Mesendoderm (in vitro differentiated cells): ENCODE measurements at regions not wholly inside any gene's neighbourhood (a gene's known extent, or its start where the extent isn't known, plus 50 kb on each side); places are given as distances from the start of the nearest gene placed in this dataset.

ENCODE experiments used
- DNase-seq: peaks from one replicate; pipeline ENCODE4 v3.0.0; 2013
- H2AK5ac ChIP-seq: 2 replicates; pipeline ENCODE4 v1.6.1; 2013; ENCODE audit warnings: low read length, inconsistent platforms
- H2BK120ac ChIP-seq: 2 replicates; pipeline ENCODE4 v1.6.1; 2013; ENCODE audit warnings: low read depth, mild to moderate bottlenecking, low read length, moderate library complexity, mixed read lengths
- H2BK15ac ChIP-seq: replicated peaks from 2 replicates; pipeline ENCODE4 v1.6.1; 2013; ENCODE audit warnings: low read depth, mild to moderate bottlenecking, moderate library complexity
- H2BK5ac ChIP-seq: 2 replicates; pipeline ENCODE4 v1.6.1; 2013; ENCODE audit warnings: low read length, inconsistent platforms
- H3K18ac ChIP-seq: 2 replicates; pipeline ENCODE4 v1.6.1; 2013; ENCODE audit warnings: mild to moderate bottlenecking, low read length, mixed read lengths
- H3K23ac ChIP-seq: one replicate; pipeline ENCODE4 v1.6.1; 2013; ENCODE audit warnings: low read length
- H3K27ac ChIP-seq: 2 replicates; pipeline ENCODE4 v1.5.1; 2013; ENCODE audit warnings: low read depth, mild to moderate bottlenecking, inconsistent platforms, low read length, moderate library complexity
- H3K27me3 ChIP-seq: 2 replicates; pipeline ENCODE4 v1.6.1; 2013; ENCODE audit warnings: low read length, control low read depth, mild to moderate bottlenecking, inconsistent platforms; ENCODE audit not compliant: insufficient read depth, poor library complexity
- H3K36me3 ChIP-seq: 2 replicates; pipeline ENCODE4 v1.6.1; 2013; ENCODE audit warnings: low read length, inconsistent platforms; ENCODE audit not compliant: control insufficient read depth, insufficient read depth
- H3K4ac ChIP-seq: one replicate; pipeline ENCODE4 v1.6.1; 2013; ENCODE audit warnings: low read depth, mild to moderate bottlenecking, low read length, moderate library complexity
- H3K4me1 ChIP-seq: 2 replicates; pipeline ENCODE4 v1.6.1; 2013; ENCODE audit warnings: low read depth, low read length, inconsistent platforms; ENCODE audit not compliant: control insufficient read depth
- H3K4me2 ChIP-seq: 2 replicates; pipeline ENCODE4 v1.6.1; 2013; ENCODE audit warnings: low read length
- H3K4me3 ChIP-seq: 2 replicates; pipeline ENCODE4 v1.5.1; 2013; ENCODE audit warnings: mild to moderate bottlenecking, low read length
- H3K56ac ChIP-seq: one replicate; pipeline ENCODE4 v1.6.1; 2013; ENCODE audit warnings: low read length
- H3K79me1 ChIP-seq: 2 replicates; pipeline ENCODE4 v1.6.1; 2013; ENCODE audit warnings: low read length, inconsistent platforms
- H3K79me2 ChIP-seq: 2 replicates; pipeline ENCODE4 v1.6.1; 2013; ENCODE audit warnings: mild to moderate bottlenecking, low read length; ENCODE audit not compliant: control insufficient read depth, insufficient read depth
- H3K9ac ChIP-seq: 2 replicates; pipeline ENCODE4 v1.6.1; 2013; ENCODE audit warnings: low read length, inconsistent platforms
- H4K5ac ChIP-seq: one replicate; pipeline ENCODE4 v1.6.1; 2013; ENCODE audit warnings: low read length
- H4K8ac ChIP-seq: one replicate; pipeline ENCODE4 v1.6.1; 2013; ENCODE audit warnings: low read depth, mild to moderate bottlenecking, control low read depth, low read length, moderate library complexity
- WGBS: extraction: QIAGEN DNeasy Blood & Tissue Kit; methylation state at CpG from one replicate; pipeline ENCODE4 v1.1.7; 2013; ENCODE audit warnings: low lambda C conversion rate, missing lambda C conversion rate; ENCODE audit not compliant: insufficient coverage; ENCODE audit errors: extremely low coverage; 5-methylcytosine and 5-hydroxymethylcytosine counted together

- Histone ChIP-seq H4K5ac (no peak overlapping the region), H3K27me3 (no peaks in the 10 kb centered on the region), H3K9ac (no peak overlapping the region), H2AK5ac (no peak overlapping the region), H3K23ac (no peak overlapping the region), H3K4ac (peak overlapping the region; percentile 16), H2BK15ac (no peak overlapping the region), H3K4me2 (no peak overlapping the region), H3K36me3 (no peaks in the 10 kb centered on the region), H3K56ac (no peak overlapping the region), H3K79me1 (no peaks in the 10 kb centered on the region), H3K4me3 (no peak overlapping the region), H3K18ac (no peak overlapping the region), H3K79me2 (no peaks in the 10 kb centered on the region), H4K8ac (no peak overlapping the region), H2BK5ac (no peak overlapping the region), H3K27ac (no peak overlapping the region), H3K4me1 (no peaks in the 10 kb centered on the region), H2BK120ac (no peak overlapping the region)
- DNase-seq: no peak
Measured at GRCh38 chr10:21047096-21047495, 150.0 kb upstream of the NEBL start.

- Histone ChIP-seq H3K23ac (no peak overlapping the region), H3K79me2 (no peaks in the 10 kb centered on the region), H3K4ac (no peak overlapping the region), H3K18ac (no peak overlapping the region), H3K27me3 (no peaks in the 10 kb centered on the region), H3K56ac (no peak overlapping the region), H3K4me3 (no peak overlapping the region), H2BK15ac (no peak overlapping the region), H3K27ac (no peak overlapping the region), H2AK5ac (no peak overlapping the region), H3K9ac (no peak overlapping the region), H3K36me3 (no peaks in the 10 kb centered on the region), H4K8ac (no peak overlapping the region), H4K5ac (no peak overlapping the region), H3K4me1 (no peaks in the 10 kb centered on the region), H3K79me1 (no peaks in the 10 kb centered on the region), H2BK120ac (no peak overlapping the region), H3K4me2 (no peak overlapping the region), H2BK5ac (no peak overlapping the region)
- WGBS: no CpG with 5 or more reads among the region's 4 CpGs
- no peak for DNase-seq
Measured at GRCh38 chr10:21043044-21043443, 145.9 kb upstream of the NEBL start.

GRCh38 chr10:21042536-21042935 lies 145.4 kb upstream of the NEBL start:
- H3K27ac ChIP-seq: no peak overlapping the region
- no peak overlapping the region for H2BK120ac ChIP-seq
- H3K4ac ChIP-seq: no peak overlapping the region
- no peaks in the 10 kb centered on the region for H3K36me3 ChIP-seq
- no peak overlapping the region for H3K23ac ChIP-seq
- H4K5ac ChIP-seq: no peak overlapping the region
- H3K4me1 ChIP-seq: no peaks in the 10 kb centered on the region
- WGBS: no CpG with 5 or more reads among the region's 1 CpG
- no peak for DNase-seq
- H3K18ac ChIP-seq: no peak overlapping the region
- H2BK15ac ChIP-seq: no peak overlapping the region
- no peak overlapping the region for H3K4me2 ChIP-seq
- H2AK5ac ChIP-seq: no peak overlapping the region
- H3K27me3 ChIP-seq: no peaks in the 10 kb centered on the region
- no peaks in the 10 kb centered on the region for H3K79me1 ChIP-seq
- H2BK5ac ChIP-seq: no peak overlapping the region
- H4K8ac ChIP-seq: no peak overlapping the region
- H3K9ac ChIP-seq: no peak overlapping the region
- no peaks in the 10 kb centered on the region for H3K79me2 ChIP-seq
- H3K4me3 ChIP-seq: no peak overlapping the region
- H3K56ac ChIP-seq: no peak overlapping the region

GRCh38 chr10:21041763-21042458 lies 144.8 kb upstream of the NEBL start:
- H2BK15ac ChIP-seq: no peak overlapping the region
- no peak overlapping the region for H3K56ac ChIP-seq
- no peak overlapping the region for H4K5ac ChIP-seq
- H3K36me3 ChIP-seq: no peaks in the 10 kb centered on the region
- no peaks in the 10 kb centered on the region for H3K27me3 ChIP-seq
- no peak overlapping the region for H3K4ac ChIP-seq
- no peaks in the 10 kb centered on the region for H3K79me1 ChIP-seq
- no peak overlapping the region for H3K18ac ChIP-seq
- no peak overlapping the region for H4K8ac ChIP-seq
- H3K9ac ChIP-seq: no peak overlapping the region
- DNase-seq: no peak
- no peaks in the 10 kb centered on the region for H3K4me1 ChIP-seq
- WGBS: no CpG with 5 or more reads among the region's 10 CpGs
- H3K23ac ChIP-seq: no peak overlapping the region
- H3K4me2 ChIP-seq: no peak overlapping the region
- no peak overlapping the region for H3K4me3 ChIP-seq
- no peak overlapping the region for H2BK5ac ChIP-seq
- H3K27ac ChIP-seq: no peak overlapping the region
- H2AK5ac ChIP-seq: no peak overlapping the region
- no peak overlapping the region for H2BK120ac ChIP-seq
- no peaks in the 10 kb centered on the region for H3K79me2 ChIP-seq

GRCh38 chr10:21039721-21040120 lies 142.6 kb upstream of the NEBL start:
- Histone ChIP-seq H3K79me2 (no peaks in the 10 kb centered on the region), H3K27ac (no peak overlapping the region), H4K8ac (no peak overlapping the region), H4K5ac (no peak overlapping the region), H2BK15ac (no peak overlapping the region), H3K9ac (no peak overlapping the region), H3K18ac (no peak overlapping the region), H3K79me1 (no peaks in the 10 kb centered on the region), H3K23ac (no peak overlapping the region), H2AK5ac (no peak overlapping the region), H3K4me2 (no peak overlapping the region), H3K4ac (no peak overlapping the region), H3K27me3 (no peaks in the 10 kb centered on the region), H3K4me3 (no peak overlapping the region), H3K56ac (no peak overlapping the region), H2BK120ac (no peak overlapping the region), H3K36me3 (no peaks in the 10 kb centered on the region), H2BK5ac (no peak overlapping the region), H3K4me1 (no peaks in the 10 kb centered on the region)
- no peak for DNase-seq
- WGBS: no CpG with 5 or more reads among the region's 3 CpGs

GRCh38 chr10:21036757-21037156 lies 139.6 kb upstream of the NEBL start:
- H3K4me3 ChIP-seq: no peak overlapping the region
- no peak overlapping the region for H3K27ac ChIP-seq
- H3K79me2 ChIP-seq: no peaks in the 10 kb centered on the region
- DNase-seq: no peak
- H2BK120ac ChIP-seq: no peak overlapping the region
- H3K36me3 ChIP-seq: no peaks in the 10 kb centered on the region
- no peak overlapping the region for H3K18ac ChIP-seq
- no peaks in the 10 kb centered on the region for H3K79me1 ChIP-seq
- H4K5ac ChIP-seq: no peak overlapping the region
- no peak overlapping the region for H3K9ac ChIP-seq
- no peak overlapping the region for H3K23ac ChIP-seq
- H3K27me3 ChIP-seq: no peaks in the 10 kb centered on the region
- no peak overlapping the region for H2BK5ac ChIP-seq
- no peak overlapping the region for H3K4me2 ChIP-seq
- H3K56ac ChIP-seq: no peak overlapping the region
- WGBS: no CpG with 5 or more reads among the region's 5 CpGs
- H3K4ac ChIP-seq: no peak overlapping the region
- no peak overlapping the region for H2AK5ac ChIP-seq
- no peak overlapping the region for H4K8ac ChIP-seq
- no peak overlapping the region for H2BK15ac ChIP-seq
- no peaks in the 10 kb centered on the region for H3K4me1 ChIP-seq
